Mononuclear cell (primary cell): ENCODE measurements at regions not wholly inside any gene's neighbourhood (a gene's known extent, or its start where the extent isn't known, plus 50 kb on each side); places are given as distances from the start of the nearest gene placed in this dataset.
"Not testable (repeated sequence)": the region's sequence is repeated elsewhere in the genome, so short reads cannot be mapped to it uniquely, and the experiment has no call there.

Experiments used
- H3K27me3 ChIP-seq: 2 replicates; pipeline ENCODE4 v1.6.0; 2011; ENCODE audit warnings: low read length, control low read depth; ENCODE audit not compliant: insufficient read depth
- H3K4me1 ChIP-seq: 2 replicates; pipeline ENCODE4 v1.5.1; 2011; ENCODE audit warnings: mild to moderate bottlenecking, low read length, control low read depth; ENCODE audit not compliant: insufficient read depth
- H3K4me3 ChIP-seq: 2 replicates; pipeline ENCODE4 v1.5.1; 2011; ENCODE audit warnings: mild to moderate bottlenecking, low read length, moderate library complexity
- H3K9me3 ChIP-seq: 2 replicates; pipeline ENCODE4 v1.5.1; 2011; ENCODE audit warnings: low read depth, mild to moderate bottlenecking, control low read depth, low read length

- Histone ChIP-seq H3K4me1 (peaks cover 3% of the 10 kb centered on the region), H3K9me3 (no peaks in the 10 kb centered on the region), H3K27me3 (no peaks in the 10 kb centered on the region), H3K4me3 (no peak overlapping the region)
These were observed 371.5 kb upstream of the PRR16 start for GRCh38 chr5:120092649-120093048.

- no peaks in the 10 kb centered on the region for H3K9me3 ChIP-seq
- H3K4me1 ChIP-seq, result peaks cover 3% of the 10 kb centered on the region
- H3K4me3 ChIP-seq, result no peak overlapping the region
- H3K27me3 ChIP-seq, result no peaks in the 10 kb centered on the region
These were observed 370.9 kb upstream of the PRR16 start for GRCh38 chr5:120093178-120093577.

- Histone ChIP-seq H3K4me3 (no peak overlapping the region), H3K4me1 (peaks cover 3% of the 10 kb centered on the region), H3K27me3 (no peaks in the 10 kb centered on the region)
These were observed 367.7 kb upstream of the PRR16 start for GRCh38 chr5:120096413-120096812.

GRCh38 chr5:120098426-120098825 lies 365.7 kb upstream of the PRR16 start:
- H3K4me3 ChIP-seq, result no peak overlapping the region
- H3K27me3 ChIP-seq, result no peaks in the 10 kb centered on the region
- no peaks in the 10 kb centered on the region for H3K4me1 ChIP-seq
- no peaks in the 10 kb centered on the region for H3K9me3 ChIP-seq

More at GRCh38 chr5:120096413-120096812, 367.7 kb upstream of the PRR16 start:
- H3K9me3 ChIP-seq, result no peaks in the 10 kb centered on the region

- no peaks in the 10 kb centered on the region for H3K9me3 ChIP-seq
- no peaks in the 10 kb centered on the region for H3K4me1 ChIP-seq
- no peak overlapping the region for H3K4me3 ChIP-seq
- H3K27me3 ChIP-seq, result no peaks in the 10 kb centered on the region
These were observed 365.1 kb upstream of the PRR16 start for GRCh38 chr5:120098902-120099535.

- H3K4me3 ChIP-seq, result no peak overlapping the region
- H3K9me3 ChIP-seq, result no peaks in the 10 kb centered on the region
- H3K27me3 ChIP-seq, result no peaks in the 10 kb centered on the region
- H3K4me1 ChIP-seq, result no peaks in the 10 kb centered on the region
These were observed 362.3 kb upstream of the PRR16 start for GRCh38 chr5:120101771-120102170.

GRCh38 chr5:120103495-120103894 lies 360.6 kb upstream of the PRR16 start:
- no peaks in the 10 kb centered on the region for H3K4me1 ChIP-seq
- no peak overlapping the region for H3K4me3 ChIP-seq
- H3K9me3 ChIP-seq, result no peaks in the 10 kb centered on the region
- no peaks in the 10 kb centered on the region for H3K27me3 ChIP-seq

- no peaks in the 10 kb centered on the region for H3K9me3 ChIP-seq
- H3K27me3 ChIP-seq, result no peaks in the 10 kb centered on the region
- no peaks in the 10 kb centered on the region for H3K4me1 ChIP-seq
- H3K4me3 ChIP-seq, result no peak overlapping the region
These were observed 357.1 kb upstream of the PRR16 start for GRCh38 chr5:120106912-120107525.

GRCh38 chr5:120108586-120109248 lies 355.4 kb upstream of the PRR16 start:
- no peaks in the 10 kb centered on the region for H3K9me3 ChIP-seq
- H3K4me1 ChIP-seq, result no peaks in the 10 kb centered on the region
- H3K4me3 ChIP-seq, result no peak overlapping the region
- no peaks in the 10 kb centered on the region for H3K27me3 ChIP-seq

- H3K27me3 ChIP-seq, result no peaks in the 10 kb centered on the region
- H3K9me3 ChIP-seq, result no peaks in the 10 kb centered on the region
- H3K4me3 ChIP-seq, result no peak overlapping the region
- H3K4me1 ChIP-seq, result no peaks in the 10 kb centered on the region
These were observed 341.4 kb upstream of the PRR16 start for GRCh38 chr5:120122703-120123102.

GRCh38 chr5:120124031-120124430 lies 340.1 kb upstream of the PRR16 start:
- H3K4me3 ChIP-seq, result no peak overlapping the region
- no peaks in the 10 kb centered on the region for H3K4me1 ChIP-seq
- H3K9me3 ChIP-seq, result no peaks in the 10 kb centered on the region
- H3K27me3 ChIP-seq, result no peaks in the 10 kb centered on the region

- Histone ChIP-seq H3K4me1 (no peaks in the 10 kb centered on the region), H3K27me3 (no peaks in the 10 kb centered on the region), H3K4me3 (no peak overlapping the region), H3K9me3 (no peaks in the 10 kb centered on the region)
These were observed 339.1 kb upstream of the PRR16 start for GRCh38 chr5:120124961-120125360.

GRCh38 chr5:120132347-120132746 lies 331.8 kb upstream of the PRR16 start:
- H3K4me1 ChIP-seq, H3K27me3 ChIP-seq, H3K4me3 ChIP-seq, H3K9me3 ChIP-seq: not testable (repeated sequence)

GRCh38 chr5:120134944-120135343 lies 329.2 kb upstream of the PRR16 start:
- Histone ChIP-seq H3K4me3 (no peak overlapping the region), H3K4me1 (peaks cover 10% of the 10 kb centered on the region), H3K27me3 (no peaks in the 10 kb centered on the region), H3K9me3 (no peaks in the 10 kb centered on the region)

- Histone ChIP-seq H3K27me3 (no peaks in the 10 kb centered on the region), H3K4me3 (no peak overlapping the region), H3K4me1 (peaks cover 21% of the 10 kb centered on the region), H3K9me3 (no peaks in the 10 kb centered on the region)
These were observed 326.5 kb upstream of the PRR16 start for GRCh38 chr5:120137582-120137981.

GRCh38 chr5:120139039-120139438 lies 325.1 kb upstream of the PRR16 start:
- Histone ChIP-seq H3K4me1 (peaks cover 21% of the 10 kb centered on the region), H3K9me3 (no peaks in the 10 kb centered on the region), H3K27me3 (no peaks in the 10 kb centered on the region), H3K4me3 (no peak overlapping the region)
